Stomach (tissue), 4 donors: ENCODE measurements at regions not wholly inside any gene's neighbourhood (a gene's known extent, or its start where the extent isn't known, plus 50 kb on each side); places are given as distances from the start of the nearest gene placed in this dataset.

Experiments
- POLR2AphosphoS5 ChIP-seq, 3 donors: sonication (generic); formaldehyde crosslinking; IDR thresholded peaks; one replicate each; pipeline ENCODE4 v1.6.1; 2016; ENCODE audit warnings: antibody characterized with exemption in 3 of 3
- TF ChIP-seq, protein P1 (sequence below), 7 experiments: fragments of 450-650 bp in 4 of 7; fragments of 200-600 bp in 3 of 7; sonication (generic) in 3 of 7; IDR thresholded peaks; one replicate each; pipeline ENCODE4 v1.5.1; 2016 to 2019; ENCODE audit warnings: antibody characterized with exemption in 7 of 7, control low read depth in 2 of 7, mild to moderate bottlenecking in 1 of 7

DNA sequence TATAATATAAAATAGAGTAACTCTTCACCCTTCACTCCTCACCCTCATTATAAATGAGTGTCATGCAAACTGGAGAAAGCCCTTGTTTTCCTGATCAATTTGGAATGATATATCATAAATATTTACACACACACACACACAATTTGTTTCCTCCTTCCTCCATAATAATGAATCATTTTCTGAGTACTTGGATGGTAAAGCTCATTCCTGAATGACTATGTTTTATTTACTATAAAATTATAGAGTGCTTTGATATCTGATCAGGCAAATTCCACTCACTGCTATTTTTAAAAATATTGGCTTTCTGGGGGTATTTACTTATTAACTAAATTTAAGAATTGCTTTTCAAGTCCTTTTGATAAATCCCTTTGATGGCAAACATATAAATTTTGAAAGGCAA is 1125.5 kb upstream of the CNTNAP5 start:
- TF ChIP-seq, protein P1, sequence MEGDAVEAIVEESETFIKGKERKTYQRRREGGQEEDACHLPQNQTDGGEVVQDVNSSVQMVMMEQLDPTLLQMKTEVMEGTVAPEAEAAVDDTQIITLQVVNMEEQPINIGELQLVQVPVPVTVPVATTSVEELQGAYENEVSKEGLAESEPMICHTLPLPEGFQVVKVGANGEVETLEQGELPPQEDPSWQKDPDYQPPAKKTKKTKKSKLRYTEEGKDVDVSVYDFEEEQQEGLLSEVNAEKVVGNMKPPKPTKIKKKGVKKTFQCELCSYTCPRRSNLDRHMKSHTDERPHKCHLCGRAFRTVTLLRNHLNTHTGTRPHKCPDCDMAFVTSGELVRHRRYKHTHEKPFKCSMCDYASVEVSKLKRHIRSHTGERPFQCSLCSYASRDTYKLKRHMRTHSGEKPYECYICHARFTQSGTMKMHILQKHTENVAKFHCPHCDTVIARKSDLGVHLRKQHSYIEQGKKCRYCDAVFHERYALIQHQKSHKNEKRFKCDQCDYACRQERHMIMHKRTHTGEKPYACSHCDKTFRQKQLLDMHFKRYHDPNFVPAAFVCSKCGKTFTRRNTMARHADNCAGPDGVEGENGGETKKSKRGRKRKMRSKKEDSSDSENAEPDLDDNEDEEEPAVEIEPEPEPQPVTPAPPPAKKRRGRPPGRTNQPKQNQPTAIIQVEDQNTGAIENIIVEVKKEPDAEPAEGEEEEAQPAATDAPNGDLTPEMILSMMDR (IDR thresholded peaks at IDR 0.05): no peak
- TF ChIP-seq POLR2AphosphoS5 (IDR thresholded peaks at IDR 0.05): no peak
